ENCODE measurements at regions not wholly inside any gene's neighbourhood (a gene's known extent, or its start where the extent isn't known, plus 50 kb on each side); places are given as distances from the start of the nearest gene placed in this dataset.
"Not testable (repeated sequence)": the region's sequence is repeated elsewhere in the genome, so short reads cannot be mapped to it uniquely, and the experiment has no call there.

DNA sequence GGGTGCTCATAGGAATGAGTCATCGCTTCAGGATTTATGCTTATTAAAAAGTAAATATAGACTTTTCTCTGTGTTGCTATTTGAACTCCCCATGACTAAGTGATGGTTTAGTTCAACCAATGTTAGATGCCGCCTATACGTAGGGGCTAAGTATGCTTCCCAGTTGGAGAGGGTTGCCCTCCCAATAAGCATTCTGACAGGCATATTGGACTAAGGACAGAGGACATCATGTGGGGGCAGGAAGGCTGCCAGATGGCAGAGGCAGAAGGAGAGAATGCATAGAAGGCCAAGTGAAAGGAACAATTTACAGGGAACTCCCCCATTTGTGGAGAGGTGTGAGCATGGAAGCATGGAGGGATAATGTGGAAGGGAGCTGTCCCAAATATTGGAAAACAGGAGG is 318.4 kb upstream of the OBI1 start:
- no peak for DNase-seq

DNA sequence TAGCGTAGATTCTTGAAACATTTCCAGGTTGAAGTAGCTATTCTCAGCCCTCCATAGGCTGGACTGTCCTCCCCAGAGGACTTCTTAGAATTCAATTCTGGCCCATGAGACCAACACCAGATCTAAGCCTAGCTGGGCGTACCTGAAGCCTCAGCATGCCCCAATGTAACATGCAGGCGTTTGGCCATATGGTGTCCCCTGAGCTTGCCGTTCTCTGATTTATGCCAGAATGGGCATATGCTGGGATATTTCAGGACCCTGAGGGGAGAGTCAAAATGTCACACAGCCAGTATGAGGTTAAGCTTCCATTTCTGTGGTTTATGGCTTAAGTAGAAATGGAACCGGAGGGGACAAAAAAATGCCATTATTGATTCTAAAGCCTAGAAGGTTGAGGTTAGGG is 317.7 kb upstream of the OBI1 start:
- DNase-seq: no peak

DNA sequence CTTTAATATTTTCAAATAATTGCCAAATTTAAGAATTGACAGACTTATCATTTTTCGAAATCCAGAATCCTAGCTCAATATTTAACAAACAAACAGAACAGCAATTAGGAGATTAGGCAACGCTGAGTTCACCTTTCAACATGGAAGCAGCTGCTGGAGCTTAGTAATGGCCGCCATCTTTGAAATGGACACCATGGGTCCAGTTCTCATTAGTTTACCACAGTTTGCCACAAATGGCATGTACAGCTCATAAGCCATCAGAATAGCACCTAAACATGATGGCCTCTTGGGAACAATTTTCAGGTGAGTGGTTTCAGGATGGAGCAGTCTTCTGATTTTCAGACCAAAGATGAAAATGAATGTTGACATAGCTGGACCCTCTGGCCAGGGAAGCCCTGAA is 313.6 kb upstream of the OBI1 start:
- DNase-seq: no peak

DNA sequence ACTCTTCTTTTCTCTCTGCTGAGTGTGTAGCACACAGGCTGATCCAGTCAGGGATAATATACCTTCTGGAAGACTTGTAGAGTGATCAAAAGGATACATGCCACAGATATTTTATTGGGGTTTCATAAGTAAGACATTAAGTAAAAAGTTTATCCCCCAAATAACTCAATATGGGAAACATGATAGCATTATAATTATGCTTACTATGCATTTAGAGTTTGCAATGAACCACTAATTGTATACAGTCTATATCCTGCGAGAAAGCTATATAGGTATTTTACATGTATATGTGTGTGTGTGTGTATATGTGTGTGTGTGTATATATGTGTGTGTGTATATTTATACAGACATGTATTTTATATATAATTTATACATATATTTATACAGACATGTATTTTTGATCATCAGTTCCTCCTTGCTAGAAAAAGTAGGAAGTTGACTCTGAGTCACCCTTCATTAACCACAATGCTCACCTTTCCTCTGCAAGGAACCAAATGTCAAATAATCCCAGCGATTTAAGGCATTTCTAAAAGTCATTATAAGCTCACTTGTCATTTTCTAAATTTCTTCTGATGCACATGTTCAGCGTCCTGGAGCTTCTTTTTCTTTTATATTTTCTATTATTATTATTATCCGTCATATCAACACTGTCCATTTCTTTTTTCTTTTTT is 312.5 kb upstream of the OBI1 start:
- no peak for DNase-seq

DNA sequence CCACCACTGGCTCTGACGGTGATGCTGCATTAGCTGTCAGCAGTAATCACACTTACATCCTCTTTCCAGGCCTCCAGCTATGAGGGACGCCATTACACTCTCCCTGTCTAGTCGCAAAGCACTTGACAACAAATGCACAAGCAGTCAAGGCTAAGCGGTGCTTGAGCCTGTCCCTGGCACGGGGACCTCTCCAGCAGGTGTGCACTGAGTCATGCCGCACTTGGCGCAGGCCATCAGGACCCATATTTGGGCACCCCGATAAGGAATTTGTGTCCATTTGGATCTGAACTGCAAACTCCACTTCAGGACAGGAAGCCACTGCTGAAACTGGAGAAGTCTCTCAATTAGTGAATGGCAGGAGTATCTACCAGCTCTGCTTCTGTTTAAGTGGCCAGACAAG is 301.9 kb upstream of the OBI1 start:
- no peak for DNase-seq

DNA sequence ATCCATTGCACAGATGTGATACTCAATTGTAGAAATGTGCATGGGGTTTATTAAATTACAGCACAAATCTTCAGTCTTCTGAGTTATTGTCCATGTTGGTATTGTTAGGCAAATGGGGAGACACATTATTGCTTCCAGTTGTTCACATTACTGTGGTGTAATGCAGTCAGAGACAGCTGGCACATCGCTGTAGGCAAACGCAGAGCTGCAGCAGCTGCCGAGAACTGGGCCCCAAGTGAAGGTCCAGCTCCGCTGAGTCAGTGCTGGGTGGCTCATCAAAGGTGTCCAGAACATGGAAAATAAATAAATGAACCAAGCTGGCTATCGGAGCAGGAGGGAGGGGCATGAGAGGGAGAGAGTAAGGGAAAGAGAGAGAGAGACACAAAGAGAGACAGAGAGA is 299.1 kb upstream of the OBI1 start:
- no peak for DNase-seq

DNA sequence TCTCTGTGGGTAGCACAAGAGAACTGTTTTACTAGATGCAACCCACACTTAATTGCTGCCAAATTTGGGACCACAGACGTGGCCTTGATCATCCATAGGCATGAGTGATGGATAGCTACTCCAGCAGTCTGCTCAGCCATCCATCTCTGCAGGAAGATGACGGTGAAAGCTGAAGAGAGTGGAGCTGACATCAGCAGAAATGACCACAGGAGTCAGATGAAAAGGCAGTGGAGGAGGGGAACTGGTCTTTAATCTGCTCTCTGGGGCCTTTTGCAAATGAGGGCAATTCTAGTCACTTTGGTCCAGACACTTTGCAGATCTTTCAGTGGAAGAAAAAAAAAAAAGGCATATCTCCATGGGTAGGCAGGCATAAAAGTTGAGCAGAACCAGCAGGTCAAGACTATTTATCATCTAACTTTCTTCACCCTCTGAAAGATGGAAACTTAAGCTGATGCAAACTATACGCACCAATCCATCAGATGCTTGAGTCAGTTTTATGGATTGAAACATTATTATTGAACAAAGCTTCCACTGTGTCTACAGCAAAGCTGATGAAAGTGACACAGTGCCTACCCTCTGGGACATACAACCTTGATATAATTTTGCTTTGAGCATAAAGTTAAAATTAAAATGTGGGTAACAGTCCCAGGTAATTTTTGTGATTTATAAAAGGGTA is 281.6 kb upstream of the OBI1 start:
- DNase-seq: no peak

DNA sequence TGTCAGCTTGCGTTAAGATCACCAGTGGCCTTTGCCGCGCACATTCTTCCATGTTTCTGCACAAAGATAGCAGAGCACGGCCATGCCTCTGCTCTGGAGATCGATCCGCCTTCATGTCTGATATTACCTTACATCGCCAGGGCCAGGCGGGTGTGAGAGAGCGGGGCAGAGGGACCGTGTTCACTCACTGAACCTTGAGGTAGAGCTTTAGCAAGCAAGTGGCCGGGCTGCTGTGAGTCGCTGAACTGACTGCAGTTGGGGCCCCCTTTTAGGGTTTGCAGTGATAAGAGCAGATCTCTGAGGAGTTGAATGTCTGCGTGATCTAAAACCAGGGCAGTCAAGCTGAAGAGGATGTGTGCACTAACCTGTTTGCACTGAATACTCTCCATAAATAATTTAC is 275.4 kb upstream of the OBI1 start:
- no peak for DNase-seq

DNA sequence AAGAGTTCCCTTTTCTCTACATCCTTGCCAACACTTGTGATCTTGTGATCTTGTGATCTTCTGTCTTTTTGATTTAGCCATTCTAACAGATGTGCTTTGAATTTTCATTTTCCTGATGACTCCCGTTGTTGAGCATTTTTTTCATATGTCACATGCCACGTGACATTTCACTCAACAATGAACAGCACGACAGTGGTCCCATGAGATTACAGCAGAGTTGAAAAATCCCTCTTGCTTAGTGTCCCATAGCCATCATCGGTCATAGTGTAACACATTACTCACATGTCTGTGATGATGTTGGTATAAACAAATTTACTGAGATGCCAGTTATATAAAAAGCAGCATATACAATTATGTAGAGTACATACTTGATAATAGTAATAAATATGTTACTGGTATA is 256.1 kb upstream of the OBI1 start:
- DNase-seq: no peak

DNA sequence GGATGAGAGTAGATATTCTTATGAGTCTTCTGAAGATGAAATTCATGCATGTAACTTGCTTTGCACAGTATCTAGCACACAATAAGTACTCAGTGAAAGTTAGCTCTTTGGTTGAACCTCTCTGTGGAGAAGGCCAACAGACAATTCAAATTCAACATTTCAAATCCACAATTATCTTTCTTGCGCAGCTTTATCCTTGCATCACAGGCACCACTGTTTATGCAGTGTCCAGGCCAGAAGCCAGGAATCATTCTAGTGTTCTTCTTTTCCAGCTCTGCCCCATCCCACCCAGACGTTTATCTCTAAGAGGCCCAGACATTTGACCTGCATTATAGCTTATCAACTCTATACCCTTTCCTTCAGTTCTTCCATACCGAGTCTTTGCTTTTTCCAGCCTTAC is 254.7 kb upstream of the OBI1 start:
- DNase-seq: no peak

DNA sequence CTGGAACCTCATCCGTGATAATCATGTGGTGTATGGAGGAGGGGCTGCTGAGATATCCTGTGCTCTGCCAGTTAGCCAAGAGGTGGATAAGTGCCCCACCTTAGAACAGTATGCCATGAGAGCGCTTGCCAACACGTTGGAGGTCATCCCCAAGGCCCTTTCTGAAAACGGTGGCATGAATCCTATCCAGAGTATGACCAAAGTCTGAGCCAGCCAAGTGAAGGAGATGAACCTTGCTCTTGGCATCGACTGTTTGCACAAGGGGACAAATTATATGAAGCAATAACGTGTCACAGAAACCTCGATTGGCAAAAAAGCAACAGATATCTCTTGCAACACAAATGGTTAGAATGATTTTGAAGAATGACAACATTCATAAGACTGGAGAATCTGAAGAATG is 251.2 kb upstream of the OBI1 start:
- no peak for DNase-seq

DNA sequence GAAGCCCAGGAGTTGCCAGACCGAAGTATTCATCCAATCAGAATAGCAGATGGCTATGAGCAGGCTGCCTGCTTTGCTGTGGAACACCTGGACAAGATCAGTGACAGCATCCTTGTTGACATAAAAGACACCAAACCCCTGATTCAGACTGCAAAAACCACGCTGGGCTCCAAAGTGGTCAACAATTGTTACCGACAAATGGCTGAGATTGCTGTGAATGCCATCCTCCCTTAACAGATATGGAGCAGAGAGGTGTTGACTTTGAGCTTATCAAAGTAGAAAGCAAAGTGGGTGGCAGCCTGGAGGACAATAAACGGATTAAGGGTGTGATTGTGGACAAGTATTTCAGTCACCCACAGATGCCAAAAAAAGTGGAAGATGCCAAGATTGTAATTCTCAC is 250.3 kb upstream of the OBI1 start:
- DNase-seq: no peak

DNA sequence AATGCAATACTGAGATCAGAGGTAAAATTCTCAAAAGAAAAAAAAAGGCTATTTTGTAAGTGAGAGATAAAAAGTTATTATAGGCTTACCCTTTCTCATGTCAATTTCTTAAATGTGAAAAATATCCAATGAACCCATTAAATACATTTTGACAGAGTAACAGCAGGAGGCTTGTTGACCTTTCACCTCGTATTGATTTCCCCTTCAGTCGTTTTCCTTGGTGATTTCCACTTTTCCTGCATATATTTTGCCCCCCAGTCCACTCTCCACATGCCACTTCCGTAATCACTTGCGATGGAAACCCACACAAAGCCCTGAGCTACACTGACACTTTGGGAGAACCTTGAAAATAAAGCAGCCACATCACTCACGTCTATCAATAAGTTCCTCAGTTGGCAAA is 248.1 kb upstream of the OBI1 start:
- DNase-seq: no peak

DNA sequence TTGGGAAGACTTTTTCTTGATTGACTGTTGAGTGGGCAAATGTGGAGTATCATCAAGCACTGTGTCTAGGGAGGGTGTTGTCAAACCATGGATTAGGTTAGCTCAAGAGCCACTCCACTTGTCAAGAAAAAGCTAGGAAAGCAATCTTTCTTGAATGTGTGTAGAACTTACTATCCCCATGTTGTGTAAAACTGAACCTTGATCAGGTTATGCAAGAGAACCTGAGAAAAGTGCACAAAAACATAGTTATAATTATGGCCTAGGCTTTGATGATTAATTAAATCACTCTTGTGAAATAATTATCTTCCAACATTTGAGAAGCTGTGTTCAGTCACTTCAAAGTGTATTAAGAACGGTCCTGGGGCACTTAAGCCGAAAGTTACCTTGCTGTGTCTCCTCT is 238.2 kb upstream of the OBI1 start:
- DNase-seq: no peak

DNA sequence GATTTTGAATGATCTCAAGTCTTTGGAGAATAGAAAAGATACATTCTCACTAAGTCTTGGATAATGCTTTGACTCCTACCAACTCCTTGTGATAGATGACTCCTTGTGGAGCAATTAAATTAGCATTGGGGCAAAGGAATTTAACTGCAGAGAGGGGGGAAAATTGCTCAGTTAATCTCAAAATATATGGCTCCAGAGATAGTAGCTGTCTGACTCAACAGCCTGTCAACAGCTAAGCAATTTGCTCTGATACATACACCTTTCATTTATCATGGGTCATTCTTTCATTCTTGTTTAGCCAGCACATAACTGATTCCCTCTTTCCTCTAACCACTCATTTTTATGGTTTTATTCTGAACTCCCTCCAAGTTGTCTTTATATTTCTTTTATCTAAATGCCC is 225.6 kb upstream of the OBI1 start:
- DNase-seq: no peak

DNA sequence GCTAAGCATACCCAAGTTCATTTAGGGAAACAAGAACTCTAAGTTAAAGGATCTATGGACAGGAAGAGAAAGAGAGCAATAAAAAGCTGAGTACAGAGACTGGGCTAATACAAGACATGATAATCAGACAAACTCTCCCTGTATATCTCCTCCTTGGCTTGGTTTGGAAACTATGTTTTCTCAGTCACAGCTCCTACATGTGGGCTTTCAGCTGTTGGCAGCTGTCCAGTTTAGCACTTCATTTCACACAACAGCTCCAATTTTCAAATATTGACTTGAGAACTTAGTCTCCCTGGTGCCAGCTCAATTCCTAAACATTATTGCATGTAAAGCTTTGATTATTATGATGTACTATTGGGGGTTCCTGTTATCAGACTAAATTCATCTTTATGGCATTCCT is 222.8 kb upstream of the OBI1 start:
- DNase-seq: no peak

DNA sequence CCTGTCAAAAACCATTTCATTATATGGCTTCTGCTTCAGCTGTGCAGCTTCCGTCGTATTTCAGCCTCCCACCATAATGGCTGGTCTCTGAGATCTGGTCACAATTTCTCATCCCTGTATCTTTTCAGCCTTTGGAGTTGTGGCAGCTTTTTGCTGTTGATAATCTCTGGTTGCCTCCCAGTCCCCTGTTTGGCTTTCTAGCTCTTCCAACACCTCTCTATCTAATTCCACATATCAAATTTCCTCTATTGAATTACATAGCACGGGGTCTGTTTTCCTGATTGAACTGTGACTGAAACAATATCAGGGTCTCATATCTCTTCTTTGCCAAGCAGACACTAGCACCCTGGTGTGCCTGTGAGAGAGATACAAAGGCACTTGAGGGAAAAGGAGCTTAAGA is 222.1 kb upstream of the OBI1 start:
- DNase-seq: no peak

DNA sequence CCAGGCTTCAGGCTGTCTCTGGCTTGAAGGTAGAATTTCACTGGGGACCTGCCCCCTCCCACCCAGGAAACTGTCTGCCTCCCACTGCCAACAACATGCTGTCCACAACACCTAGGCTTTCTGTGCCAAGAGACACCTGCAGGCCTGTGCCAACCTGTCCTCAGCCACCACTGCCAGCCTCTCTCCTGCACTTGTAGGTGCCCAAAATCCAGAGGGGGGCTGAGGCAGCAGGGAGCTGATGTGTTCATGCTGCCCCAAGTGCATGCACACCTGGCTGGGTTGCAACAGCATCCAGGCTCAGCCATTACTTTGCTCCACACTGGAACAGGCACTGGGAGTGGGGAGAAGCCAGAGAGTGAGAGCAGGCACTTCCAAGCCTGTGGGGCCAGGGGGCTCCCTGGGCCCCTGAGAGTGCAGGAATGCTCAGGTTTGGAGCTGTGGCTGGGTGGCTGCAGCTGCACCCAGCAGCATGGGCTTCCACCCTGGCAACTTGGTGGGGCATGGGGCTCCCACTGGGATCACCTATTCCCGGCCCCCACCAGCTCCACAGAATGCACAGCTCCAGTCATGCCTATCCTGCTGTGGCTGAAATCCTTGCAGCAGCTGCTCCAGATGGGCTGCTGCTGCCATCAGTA is 218.1 kb upstream of the OBI1 start:
- no peak for DNase-seq

DNA sequence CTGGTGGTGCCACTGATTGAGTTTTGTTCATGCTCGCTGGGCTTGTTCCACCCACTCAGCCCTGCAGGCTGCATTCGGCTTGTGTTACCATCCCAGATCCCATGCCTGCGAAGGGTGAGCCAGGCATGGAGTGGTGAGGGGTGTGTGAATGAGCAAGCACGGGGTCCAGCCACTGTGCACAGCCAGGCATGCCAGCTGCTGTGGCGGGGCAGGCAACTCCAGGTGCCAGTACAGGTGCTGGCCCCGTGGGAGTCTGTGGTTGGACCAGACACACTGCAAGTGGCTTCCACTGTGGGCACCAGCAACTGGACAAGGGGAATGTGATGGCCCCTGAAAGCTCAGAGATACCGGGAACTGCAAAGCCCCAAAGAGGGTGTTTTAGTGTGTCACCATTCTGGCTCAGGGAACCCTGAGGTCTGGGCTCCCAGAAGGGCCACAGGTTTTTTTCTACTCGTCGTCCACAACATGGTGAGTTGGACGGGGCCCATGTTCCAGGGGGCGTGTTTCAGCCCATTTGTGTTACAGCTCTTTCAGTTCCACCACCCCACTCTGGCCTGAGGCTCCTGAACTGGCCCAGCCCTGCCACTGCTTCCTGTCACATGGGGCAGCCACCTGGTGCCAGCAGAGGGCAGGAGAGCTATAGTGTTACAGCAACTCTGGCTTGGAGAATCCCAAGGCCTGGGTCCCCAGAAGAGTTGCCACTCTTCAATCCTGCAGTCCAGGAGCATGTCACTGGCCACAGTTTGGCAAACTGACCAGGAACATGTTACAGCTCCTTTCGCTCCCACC is 217.0 kb upstream of the OBI1 start:
- DNase-seq: no peak

DNA sequence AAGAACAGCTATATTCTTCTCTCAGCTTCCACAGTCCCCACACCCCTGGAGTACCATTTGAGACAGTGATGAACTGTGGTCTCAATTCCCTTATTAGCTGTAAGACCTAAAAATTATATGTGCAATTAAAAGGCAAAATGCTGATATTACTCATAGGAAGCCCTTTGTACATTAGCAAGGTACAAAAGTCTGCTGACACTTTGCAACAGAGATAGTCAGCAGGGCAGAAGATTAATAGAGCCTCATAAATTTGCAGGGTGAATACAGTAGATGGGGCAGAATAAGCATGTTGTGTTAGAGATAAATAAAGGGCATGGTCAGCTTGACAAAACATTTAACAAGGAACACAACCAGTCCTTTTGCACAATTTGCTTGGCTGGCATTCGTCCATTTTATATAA is 210.0 kb upstream of the OBI1 start:
- no peak for DNase-seq

DNA sequence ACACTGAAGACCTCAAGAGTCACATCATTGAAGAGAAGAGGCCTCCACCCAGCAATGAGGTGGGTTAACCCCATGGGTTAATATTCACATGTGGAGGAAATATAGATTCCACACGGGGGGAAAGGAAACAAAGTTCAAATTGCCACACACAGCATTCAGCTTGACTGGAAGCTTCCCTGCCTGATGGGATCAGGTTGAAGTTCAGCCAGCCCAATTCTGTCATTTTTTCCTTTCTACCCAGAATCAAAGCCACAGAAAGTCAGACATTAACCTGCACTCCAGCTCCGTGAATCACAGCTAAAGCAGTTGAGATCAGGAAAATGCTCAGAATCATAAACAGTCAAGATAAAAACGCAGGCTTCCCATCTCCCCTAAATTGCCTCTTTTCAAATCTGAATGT is 208.7 kb upstream of the OBI1 start:
- no peak for DNase-seq

DNA sequence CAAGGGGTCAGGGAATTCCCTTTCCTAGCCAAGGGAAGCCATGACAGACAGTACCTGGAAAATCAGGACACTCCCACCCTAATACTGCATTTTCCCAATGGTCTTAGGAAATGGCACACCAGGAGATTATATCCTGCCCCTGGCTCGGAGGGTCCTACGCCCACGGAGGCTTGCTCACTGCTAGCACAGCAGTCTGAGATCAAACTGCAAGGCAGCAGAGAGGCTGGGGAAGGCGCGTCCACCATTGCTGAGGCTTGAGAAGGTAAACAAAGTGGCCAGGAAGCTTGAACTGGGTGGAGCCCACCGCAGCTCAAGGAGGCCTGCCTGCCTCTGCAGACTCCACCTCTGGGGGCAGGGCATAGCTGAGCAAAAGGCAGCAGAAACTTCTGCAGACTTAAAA is 207.1 kb upstream of the OBI1 start:
- DNase-seq: not testable (repeated sequence)

DNA sequence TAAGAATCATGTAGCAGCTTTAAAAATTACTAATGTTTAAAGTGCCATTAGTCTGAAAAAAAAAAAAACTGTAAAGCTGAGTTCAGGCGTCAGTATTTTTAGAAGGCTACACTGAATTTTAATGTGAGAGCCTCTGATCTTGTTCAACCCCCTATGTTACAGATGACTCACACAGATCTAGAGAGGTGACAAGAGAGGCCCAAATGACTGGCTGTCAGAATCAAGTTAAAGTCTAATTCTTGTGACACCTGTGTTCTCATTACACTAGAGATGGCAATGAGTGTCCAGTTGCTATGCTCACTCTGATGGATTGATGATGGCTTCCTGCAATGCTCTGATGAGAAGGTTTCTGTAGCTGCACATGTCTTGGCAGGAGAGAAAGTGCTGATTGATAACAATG is 203.5 kb upstream of the OBI1 start:
- DNase-seq: no peak

DNA sequence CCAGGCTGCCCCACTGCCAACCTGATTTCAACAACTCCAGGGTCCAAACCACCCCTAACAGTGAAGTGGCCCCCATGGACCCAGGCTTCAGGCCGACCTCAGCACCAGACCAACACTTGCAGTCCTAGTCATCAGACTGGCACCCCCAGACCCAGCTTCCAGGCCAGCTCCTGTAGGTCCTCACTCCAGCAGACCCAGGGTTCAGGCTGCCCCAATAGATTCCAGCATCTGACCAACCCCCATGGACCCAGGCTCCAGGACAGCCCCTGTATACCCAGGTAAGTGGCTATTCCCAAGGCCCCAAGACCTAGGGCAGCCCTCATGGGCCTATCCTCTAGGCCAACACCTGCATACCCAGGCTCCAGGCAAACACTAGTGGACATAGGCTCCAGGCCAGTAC is 193.8 kb upstream of the OBI1 start:
- no peak for DNase-seq
